MM.1S (cell line): ENCODE measurements at regions not wholly inside any gene's neighbourhood (a gene's known extent, or its start where the extent isn't known, plus 50 kb on each side); places are given as distances from the start of the nearest gene placed in this dataset.

Source experiments
- DNase-seq: peaks from one replicate; pipeline ENCODE4 v3.0.0-alpha.2; 2015
- H2AFZ ChIP-seq: fragments of 300-600 bp; sonication (generic); 2 replicates; pipeline ENCODE4 v1.6.0; 2016; ENCODE audit warnings: antibody characterized with exemption, low read length
- H3F3A ChIP-seq: fragments of 300-600 bp; sonication (generic); 2 replicates; pipeline ENCODE4 v1.6.1; 2016; ENCODE audit warnings: mild to moderate bottlenecking, antibody characterized with exemption, low read length, moderate library complexity, mixed read lengths; ENCODE audit not compliant: insufficient read depth
- H3K27ac ChIP-seq: fragments of 300-600 bp; sonication (generic); 2 replicates; pipeline ENCODE4 v1.5.1; 2016; ENCODE audit warnings: mild to moderate bottlenecking, low read length
- H3K27me3 ChIP-seq: fragments of 300-600 bp; sonication (generic); replicated peaks from 2 replicates; pipeline ENCODE4 v1.6.0; 2016; ENCODE audit warnings: low read length; ENCODE audit not compliant: insufficient read depth
- H3K36me3 ChIP-seq: fragments of 300-600 bp; sonication (generic); replicated peaks from 2 replicates; pipeline ENCODE4 v1.6.1; 2016; ENCODE audit warnings: mild to moderate bottlenecking, low read length, mixed read lengths; ENCODE audit not compliant: insufficient read depth
- H3K4me1 ChIP-seq: fragments of 300-600 bp; sonication (generic); 2 replicates; pipeline ENCODE4 v1.6.1; 2016; ENCODE audit warnings: low read length, mixed read lengths
- H3K4me2 ChIP-seq: fragments of 300-600 bp; sonication (generic); 2 replicates; pipeline ENCODE4 v1.6.0; 2016; ENCODE audit warnings: low read depth, low read length
- H3K4me3 ChIP-seq: fragments of 300-600 bp; sonication (generic); 2 replicates; pipeline ENCODE4 v1.5.1; 2016; ENCODE audit warnings: low read length, mixed read lengths
- H3K79me2 ChIP-seq: fragments of 300-600 bp; sonication (generic); 2 replicates; pipeline ENCODE4 v1.6.1; 2016; ENCODE audit warnings: mixed run types, low read length, mixed read lengths
- H3K9ac ChIP-seq: fragments of 300-600 bp; sonication (generic); 2 replicates; pipeline ENCODE4 v1.6.1; 2016; ENCODE audit warnings: low read length, mixed read lengths
- H3K9me2 ChIP-seq: fragments of 300-600 bp; sonication (generic); replicated peaks from 2 replicates; pipeline ENCODE4 v1.6.1; 2016; ENCODE audit warnings: mild to moderate bottlenecking, low read length, mixed read lengths; ENCODE audit not compliant: insufficient read depth
- H3K9me3 ChIP-seq: fragments of 300-600 bp; sonication (generic); replicated peaks from 2 replicates; pipeline ENCODE4 v1.6.1; 2016; ENCODE audit warnings: mild to moderate bottlenecking, low read length, mixed read lengths; ENCODE audit not compliant: insufficient read depth
- H4K20me1 ChIP-seq: fragments of 300-600 bp; sonication (generic); 2 replicates; pipeline ENCODE4 v1.6.1; 2016; ENCODE audit warnings: mild to moderate bottlenecking, low read length, moderate library complexity, mixed read lengths; ENCODE audit not compliant: insufficient read depth
- CTCF ChIP-seq: fragments of 300-600 bp; sonication (generic); IDR thresholded peaks from 2 replicates; pipeline ENCODE4 v1.5.1; 2016; ENCODE audit warnings: antibody characterized with exemption, low read length, mixed read lengths
- EZH2 ChIP-seq: fragments of 300-600 bp; sonication (generic); optimal IDR thresholded peaks from 2 replicates; pipeline ENCODE3; 2017; ENCODE audit warnings: low read depth, mild to moderate bottlenecking, antibody characterized with exemption, low read length, mixed read lengths
- EZH2phosphoT487 ChIP-seq: fragments of 300-600 bp; sonication (generic); IDR thresholded peaks from 2 replicates; pipeline ENCODE4 v1.6.1; 2018; ENCODE audit warnings: antibody characterized with exemption, low read length

GRCh38 chr2:226584518-226585055 lies 215.0 kb downstream of the IRS1 start:
- H4K20me1 ChIP-seq: no peaks in the 10 kb centered on the region
- no peak overlapping the region for H3K27ac ChIP-seq
- no peaks in the 10 kb centered on the region for H3K9me3 ChIP-seq
- H3K4me1 ChIP-seq: no peaks in the 10 kb centered on the region
- no peak for DNase-seq
- no peaks in the 10 kb centered on the region for H3K27me3 ChIP-seq
- H3K79me2 ChIP-seq: no peaks in the 10 kb centered on the region
- H3F3A ChIP-seq: no peaks in the 10 kb centered on the region
- H3K36me3 ChIP-seq: no peaks in the 10 kb centered on the region
- TF ChIP-seq CTCF (no peak), EZH2phosphoT487 (no peak), EZH2 (no peak)
- H3K9me2 ChIP-seq: no peaks in the 10 kb centered on the region
- H3K9ac ChIP-seq: no peak overlapping the region
- no peak overlapping the region for H3K4me3 ChIP-seq
- no peak overlapping the region for H2AFZ ChIP-seq
- no peak overlapping the region for H3K4me2 ChIP-seq

GRCh38 chr2:226583715-226584114 lies 215.9 kb downstream of the IRS1 start:
- no peak overlapping the region for H3K9ac ChIP-seq

GRCh38 chr2:226581661-226582060 lies 218.0 kb downstream of the IRS1 start:
- Histone ChIP-seq H3K9me2 (no peaks in the 10 kb centered on the region), H3F3A (no peaks in the 10 kb centered on the region), H3K4me1 (no peaks in the 10 kb centered on the region), H3K36me3 (no peaks in the 10 kb centered on the region), H3K27ac (no peak overlapping the region), H3K79me2 (no peaks in the 10 kb centered on the region), H2AFZ (no peak overlapping the region), H3K27me3 (no peaks in the 10 kb centered on the region), H3K9me3 (no peaks in the 10 kb centered on the region), H4K20me1 (no peaks in the 10 kb centered on the region), H3K9ac (no peak overlapping the region), H3K4me3 (no peak overlapping the region), H3K4me2 (no peak overlapping the region)
- no peak for DNase-seq
- TF ChIP-seq CTCF (no peak), EZH2phosphoT487 (no peak), EZH2 (no peak)

More at GRCh38 chr2:226583715-226584114, 215.9 kb downstream of the IRS1 start:
- no peak for TF ChIP-seq EZH2phosphoT487
- TF ChIP-seq CTCF: no peak
- no peak for TF ChIP-seq EZH2
- no peaks in the 10 kb centered on the region for H3K27me3 ChIP-seq
- H3K79me2 ChIP-seq: no peaks in the 10 kb centered on the region
- H3K4me2 ChIP-seq: no peak overlapping the region
- H4K20me1 ChIP-seq: no peaks in the 10 kb centered on the region
- H3K9me2 ChIP-seq: no peaks in the 10 kb centered on the region
- no peak overlapping the region for H3K27ac ChIP-seq
- H3K4me3 ChIP-seq: no peak overlapping the region
- DNase-seq: no peak
- no peaks in the 10 kb centered on the region for H3K4me1 ChIP-seq
- no peaks in the 10 kb centered on the region for H3F3A ChIP-seq
- no peak overlapping the region for H2AFZ ChIP-seq
- H3K36me3 ChIP-seq: no peaks in the 10 kb centered on the region
- no peaks in the 10 kb centered on the region for H3K9me3 ChIP-seq
